AG08395 (cell line): ENCODE measurements at regions not wholly inside any gene's neighbourhood (a gene's known extent, or its start where the extent isn't known, plus 50 kb on each side); places are given as distances from the start of the nearest gene placed in this dataset.
"Not testable (repeated sequence)": the region's sequence is repeated elsewhere in the genome, so short reads cannot be mapped to it uniquely, and the experiment has no call there.

Experiments used
- DNase-seq: peaks from one replicate; pipeline ENCODE4 v3.0.0; 2012; ENCODE audit warnings: mixed read lengths, low spot score

GRCh38 chr5:135279328-135279727 is 119.7 kb downstream of the MACROH2A1 start:
- no peak for DNase-seq

- DNase-seq = no peak
Observed at GRCh38 chr5:135276151-135276550, 122.9 kb downstream of the MACROH2A1 start.

- no peak for DNase-seq
Observed at GRCh38 chr5:135273212-135273611, 125.8 kb downstream of the MACROH2A1 start.

- no peak for DNase-seq
Observed at GRCh38 chr5:135272311-135272805, 126.7 kb downstream of the MACROH2A1 start.

- DNase-seq = peak; percentile 46
Observed at GRCh38 chr5:135271533-135272310, 127.3 kb downstream of the MACROH2A1 start.

GRCh38 chr5:135269931-135270421 is 129.1 kb downstream of the MACROH2A1 start:
- DNase-seq = peak; percentile 84

- no peak for DNase-seq
Observed at GRCh38 chr5:135269199-135269598, 129.8 kb downstream of the MACROH2A1 start.

GRCh38 chr5:135266975-135267374 is 132.1 kb downstream of the MACROH2A1 start:
- DNase-seq = no peak

- no peak for DNase-seq
Observed at GRCh38 chr5:135266303-135266635, 132.8 kb downstream of the MACROH2A1 start.

GRCh38 chr5:135265497-135266302 is 133.3 kb downstream of the MACROH2A1 start:
- DNase-seq = no peak

GRCh38 chr5:135264451-135265440 is 134.3 kb downstream of the MACROH2A1 start:
- DNase-seq = no peak

- DNase-seq = no peak
Observed at GRCh38 chr5:135263022-135263668, 135.9 kb downstream of the MACROH2A1 start.

- no peak for DNase-seq
Observed at GRCh38 chr5:135262364-135262763, 136.7 kb downstream of the MACROH2A1 start.

GRCh38 chr5:135260108-135260507 is 138.9 kb downstream of the MACROH2A1 start:
- not testable (repeated sequence) for DNase-seq

- no peak for DNase-seq
Observed at GRCh38 chr5:135255461-135256178, 143.4 kb downstream of the MACROH2A1 start.

GRCh38 chr5:135254183-135254582 is 144.8 kb downstream of the MACROH2A1 start:
- no peak for DNase-seq

- DNase-seq = no peak
Observed at GRCh38 chr5:135253601-135254178, 145.3 kb downstream of the MACROH2A1 start.

- no peak for DNase-seq
Observed at GRCh38 chr5:135251093-135251492, 147.9 kb downstream of the MACROH2A1 start.

- no peak for DNase-seq
Observed at GRCh38 chr5:135250671-135251070, 148.4 kb downstream of the MACROH2A1 start.

GRCh38 chr5:135249658-135250057 is 149.4 kb downstream of the MACROH2A1 start:
- DNase-seq = no peak
